Lower lobe of right lung (tissue), 2 donors: ENCODE measurements at regions not wholly inside any gene's neighbourhood (a gene's known extent, or its start where the extent isn't known, plus 50 kb on each side); places are given as distances from the start of the nearest gene placed in this dataset.
"Not testable (repeated sequence)": the region's sequence is repeated elsewhere in the genome, so short reads cannot be mapped to it uniquely, and the experiment has no call there.

Experiments used
- ATAC-seq, 2 donors: fragments of 200-7000 bp; cut with Tn5 transposase; one replicate each; pipeline ENCODE4 v1.9.1; 2020 to 2022; ENCODE audit warnings: mild to moderate bottlenecking in 2 of 2, moderate library complexity in 2 of 2
- DNase-seq: peaks from one replicate; pipeline ENCODE4 v3.0.0-alpha.2; 2020
- H3K27ac ChIP-seq: fragments of 200-600 bp; one replicate; pipeline ENCODE4 v1.8.0; 2022
- H3K27me3 ChIP-seq: fragments of 200-600 bp; one replicate; pipeline ENCODE4 v1.8.0; 2022; ENCODE audit warnings: low read depth
- H3K36me3 ChIP-seq: fragments of 200-600 bp; one replicate; pipeline ENCODE4 v1.8.0; 2022; ENCODE audit warnings: mild to moderate bottlenecking
- H3K4me1 ChIP-seq: fragments of 200-600 bp; one replicate; pipeline ENCODE4 v1.8.0; 2022
- H3K4me3 ChIP-seq: fragments of 200-600 bp; one replicate; pipeline ENCODE4 v1.8.0; 2022; ENCODE audit warnings: mild to moderate bottlenecking
- H3K9me3 ChIP-seq: fragments of 200-600 bp; one replicate; pipeline ENCODE4 v1.8.0; 2022
- intact Hi-C: fragments of 100-400 bp; cut with DNase I; formaldehyde crosslinking; loops from one replicate; pipeline ENCODE4 v1.11.0; 2022
- TF ChIP-seq, protein P1 (sequence below): fragments of 200-600 bp; IDR thresholded peaks from one replicate; pipeline ENCODE4 v1.8.0; 2022; ENCODE audit warnings: antibody characterized with exemption, mild to moderate bottlenecking
- donor health status: DM: no; HTN: yes; CAD: no; lungs with severe emphysema.

DNA sequence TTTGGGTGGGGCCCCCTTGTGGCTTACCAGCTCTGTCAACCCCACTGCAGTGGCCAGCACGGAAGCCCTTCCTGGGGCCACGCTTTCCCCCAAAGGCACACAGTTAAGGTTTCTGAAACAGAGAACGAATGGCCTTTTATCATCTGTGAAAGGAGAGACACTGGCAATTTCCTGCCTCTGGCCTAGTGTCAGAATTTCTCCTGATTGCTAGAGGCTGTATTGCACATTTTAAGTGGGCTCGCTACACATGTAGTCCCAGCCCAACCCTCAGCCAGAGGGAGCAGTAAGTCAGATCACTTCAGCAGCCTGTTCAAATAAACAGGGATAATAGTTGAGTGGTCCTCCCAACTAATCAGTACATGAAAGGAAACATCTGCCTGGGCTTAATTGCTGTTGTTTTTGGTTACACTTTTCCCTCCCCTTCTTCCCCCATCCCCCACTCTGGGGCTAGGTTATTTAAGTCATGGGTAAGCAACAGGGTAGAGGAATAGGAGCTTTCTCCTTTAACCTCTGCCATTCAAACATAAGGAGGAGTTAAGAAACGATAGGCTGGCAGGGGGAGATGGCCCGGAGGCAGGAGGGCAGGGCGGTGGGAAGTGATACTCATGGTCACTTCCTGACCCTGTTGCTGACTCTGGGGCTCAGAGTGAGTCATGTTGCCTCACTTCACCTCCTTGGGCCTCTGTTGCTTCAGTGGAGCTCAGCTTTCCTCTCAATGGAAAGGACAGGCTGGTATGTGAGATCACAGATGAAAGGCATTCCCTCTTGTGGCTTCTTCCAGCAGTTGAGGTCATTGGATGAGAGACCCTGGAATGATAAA lies 89.3 kb upstream of the IKBKE start:
- not testable (repeated sequence) for H3K9me3 ChIP-seq
- ATAC-seq = peak; percentile 85 to 89

DNA sequence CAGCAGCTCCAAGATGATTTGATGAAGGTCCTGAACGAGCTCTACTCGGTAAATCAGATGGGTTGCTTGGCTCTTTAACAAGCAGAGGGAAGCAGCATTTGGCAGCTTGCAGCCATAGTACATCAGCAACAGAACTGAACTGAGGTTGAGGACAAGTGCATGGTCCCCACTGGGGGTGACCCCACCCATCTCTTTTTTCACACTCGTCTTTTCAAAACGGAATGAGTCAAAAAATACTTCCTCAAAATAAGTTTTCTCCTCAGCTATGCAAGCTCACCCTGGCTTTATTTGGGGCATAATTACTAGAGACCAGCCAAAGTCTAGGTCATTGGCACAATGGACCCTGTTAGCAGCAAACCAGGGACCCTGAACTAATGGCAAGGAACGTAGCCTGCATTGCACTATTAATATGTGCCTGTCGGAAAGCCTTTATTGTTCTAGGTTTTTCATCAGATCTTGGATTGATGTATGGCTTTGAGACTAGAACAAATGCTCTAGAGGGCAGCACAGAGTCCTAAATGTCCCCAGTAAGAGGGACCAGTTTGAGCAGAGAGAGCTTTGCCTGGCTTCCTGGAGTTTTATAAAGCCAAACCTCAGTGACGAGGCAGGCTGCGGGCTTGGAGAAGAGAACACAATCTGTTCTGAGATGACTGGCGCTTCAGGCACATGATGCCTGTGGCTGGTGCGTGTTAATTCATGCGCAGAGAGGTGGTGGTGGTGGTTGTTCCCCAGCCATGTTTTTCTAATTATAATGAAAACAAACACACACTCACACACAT lies 86.1 kb upstream of the IKBKE start:
- intact Hi-C loops, H3K4me1 ChIP-seq, H3K27ac ChIP-seq, H3K9me3 ChIP-seq, H3K27me3 ChIP-seq, H3K36me3 ChIP-seq, DNase-seq, H3K4me3 ChIP-seq: not testable (repeated sequence)
- ATAC-seq = peak; percentile 46 to 47
- TF ChIP-seq, protein P1, sequence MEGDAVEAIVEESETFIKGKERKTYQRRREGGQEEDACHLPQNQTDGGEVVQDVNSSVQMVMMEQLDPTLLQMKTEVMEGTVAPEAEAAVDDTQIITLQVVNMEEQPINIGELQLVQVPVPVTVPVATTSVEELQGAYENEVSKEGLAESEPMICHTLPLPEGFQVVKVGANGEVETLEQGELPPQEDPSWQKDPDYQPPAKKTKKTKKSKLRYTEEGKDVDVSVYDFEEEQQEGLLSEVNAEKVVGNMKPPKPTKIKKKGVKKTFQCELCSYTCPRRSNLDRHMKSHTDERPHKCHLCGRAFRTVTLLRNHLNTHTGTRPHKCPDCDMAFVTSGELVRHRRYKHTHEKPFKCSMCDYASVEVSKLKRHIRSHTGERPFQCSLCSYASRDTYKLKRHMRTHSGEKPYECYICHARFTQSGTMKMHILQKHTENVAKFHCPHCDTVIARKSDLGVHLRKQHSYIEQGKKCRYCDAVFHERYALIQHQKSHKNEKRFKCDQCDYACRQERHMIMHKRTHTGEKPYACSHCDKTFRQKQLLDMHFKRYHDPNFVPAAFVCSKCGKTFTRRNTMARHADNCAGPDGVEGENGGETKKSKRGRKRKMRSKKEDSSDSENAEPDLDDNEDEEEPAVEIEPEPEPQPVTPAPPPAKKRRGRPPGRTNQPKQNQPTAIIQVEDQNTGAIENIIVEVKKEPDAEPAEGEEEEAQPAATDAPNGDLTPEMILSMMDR = peak; percentile 23

More for the DNA sequence above, 89.3 kb upstream of the IKBKE start:
- H3K36me3 ChIP-seq, DNase-seq, intact Hi-C loops, H3K27me3 ChIP-seq, H3K4me3 ChIP-seq, H3K4me1 ChIP-seq: not testable (repeated sequence)
- peak overlapping the region; percentile 41 for H3K27ac ChIP-seq

DNA sequence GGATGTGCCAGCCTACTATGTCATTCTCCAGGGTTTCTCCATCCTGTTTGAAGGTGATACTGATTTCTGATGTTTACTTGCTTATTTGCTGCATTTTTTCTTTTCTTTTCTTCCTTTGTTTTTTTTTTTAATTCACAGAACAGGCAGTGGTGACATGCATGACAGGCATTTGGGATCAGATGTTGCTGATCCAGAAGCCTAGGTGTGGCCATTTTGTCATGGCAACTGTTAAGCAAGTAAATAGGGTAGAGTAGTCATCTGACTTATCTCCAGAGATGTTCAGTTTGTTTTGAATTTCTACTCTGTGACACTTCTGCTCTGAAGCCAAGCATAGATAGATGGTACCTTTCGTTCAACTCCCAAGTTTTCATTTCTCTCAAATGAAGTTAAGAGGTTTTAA lies 85.4 kb upstream of the IKBKE start:
- H3K4me3 ChIP-seq, H3K4me1 ChIP-seq, H3K9me3 ChIP-seq, H3K27ac ChIP-seq, intact Hi-C loops, DNase-seq, H3K27me3 ChIP-seq, H3K36me3 ChIP-seq, ATAC-seq: not testable (repeated sequence)

DNA sequence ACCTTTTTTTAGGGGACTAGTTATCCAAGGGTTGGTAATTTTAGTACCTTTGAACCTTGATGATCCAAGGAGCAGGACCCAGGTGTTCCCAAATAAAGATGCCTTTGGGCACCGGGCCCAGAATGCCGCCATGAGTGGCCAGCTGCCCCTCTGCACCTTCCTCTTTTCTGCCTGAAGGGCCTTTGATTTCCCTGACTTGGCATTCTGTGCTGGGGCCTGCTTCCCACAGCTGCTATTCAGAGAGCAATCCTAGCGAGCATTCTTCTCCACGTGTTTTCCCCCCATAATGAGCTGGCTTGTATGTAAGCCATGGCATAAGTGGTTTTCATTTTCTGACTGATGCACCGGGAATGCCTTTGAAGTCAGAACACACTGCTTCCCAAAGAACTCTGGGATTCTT lies 82.6 kb upstream of the IKBKE start:
- ATAC-seq = peak; percentile 15 to 46
- H3K4me3 ChIP-seq, DNase-seq, H3K27me3 ChIP-seq, H3K27ac ChIP-seq, H3K9me3 ChIP-seq, H3K4me1 ChIP-seq, intact Hi-C loops, H3K36me3 ChIP-seq: not testable (repeated sequence)

DNA sequence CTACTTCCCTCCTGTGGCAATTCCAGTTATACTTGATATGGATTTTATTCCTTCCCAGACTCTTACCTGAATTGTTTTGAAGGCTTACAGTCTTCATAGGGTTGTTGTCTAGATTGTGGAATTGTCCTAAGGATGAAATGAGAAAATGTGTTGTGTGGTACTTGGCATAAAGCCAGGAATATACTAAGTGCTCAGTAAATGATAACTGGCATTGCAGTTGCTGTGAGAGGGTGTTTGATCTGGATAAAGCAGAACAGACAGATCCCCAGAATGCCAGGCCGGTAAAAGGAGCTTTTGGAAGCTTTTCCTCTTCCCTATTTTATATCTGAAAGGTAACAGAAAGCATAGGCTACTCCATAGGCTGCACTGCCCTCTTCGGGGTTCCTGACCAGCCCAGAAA lies 78.4 kb upstream of the IKBKE start:
- H3K9me3 ChIP-seq, H3K4me1 ChIP-seq, ATAC-seq, intact Hi-C loops, DNase-seq, H3K36me3 ChIP-seq, H3K27me3 ChIP-seq, H3K27ac ChIP-seq, H3K4me3 ChIP-seq: not testable (repeated sequence)

DNA sequence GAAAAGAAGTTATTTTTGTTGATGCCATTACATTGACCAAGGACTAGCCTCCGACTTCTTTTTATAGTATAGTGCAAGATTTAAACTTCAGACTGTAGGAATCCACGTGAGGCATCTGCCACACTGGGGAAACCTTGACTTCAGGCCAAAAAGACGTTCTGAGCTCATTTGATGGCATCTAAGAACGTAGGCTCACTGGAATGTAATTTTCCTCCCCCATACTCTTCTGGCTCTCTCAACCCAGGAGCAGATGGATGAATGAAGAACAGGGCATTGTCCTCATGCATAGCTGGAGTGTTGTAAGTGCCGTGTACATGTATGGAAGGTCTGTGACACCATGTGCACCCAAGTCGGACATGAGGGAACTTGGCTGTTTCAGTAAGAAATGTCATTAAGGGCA lies 72.8 kb upstream of the IKBKE start:
- H3K27ac ChIP-seq, H3K4me1 ChIP-seq, ATAC-seq, H3K4me3 ChIP-seq, H3K9me3 ChIP-seq, intact Hi-C loops, DNase-seq, H3K27me3 ChIP-seq, H3K36me3 ChIP-seq: not testable (repeated sequence)

DNA sequence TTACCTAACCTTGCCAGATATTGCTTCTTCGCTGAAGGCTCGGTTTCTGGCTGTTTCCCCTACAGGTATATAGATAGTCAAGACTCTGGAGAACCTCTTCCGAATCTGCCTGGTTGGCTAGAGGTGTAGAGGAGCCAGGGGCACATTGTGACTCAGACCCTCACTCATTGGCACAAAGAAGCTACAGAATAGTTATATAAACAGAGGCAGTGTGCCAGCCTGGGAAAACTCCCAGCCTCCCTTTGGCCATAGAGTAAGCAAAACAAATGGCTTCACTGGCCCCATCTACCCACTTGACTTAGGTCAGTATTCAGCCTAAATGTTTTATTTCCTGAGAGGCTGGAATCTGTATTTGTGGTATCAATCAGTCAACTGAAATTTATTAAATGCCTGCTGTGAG lies 72.0 kb upstream of the IKBKE start:
- ATAC-seq, H3K4me3 ChIP-seq, intact Hi-C loops: not testable (repeated sequence)

DNA sequence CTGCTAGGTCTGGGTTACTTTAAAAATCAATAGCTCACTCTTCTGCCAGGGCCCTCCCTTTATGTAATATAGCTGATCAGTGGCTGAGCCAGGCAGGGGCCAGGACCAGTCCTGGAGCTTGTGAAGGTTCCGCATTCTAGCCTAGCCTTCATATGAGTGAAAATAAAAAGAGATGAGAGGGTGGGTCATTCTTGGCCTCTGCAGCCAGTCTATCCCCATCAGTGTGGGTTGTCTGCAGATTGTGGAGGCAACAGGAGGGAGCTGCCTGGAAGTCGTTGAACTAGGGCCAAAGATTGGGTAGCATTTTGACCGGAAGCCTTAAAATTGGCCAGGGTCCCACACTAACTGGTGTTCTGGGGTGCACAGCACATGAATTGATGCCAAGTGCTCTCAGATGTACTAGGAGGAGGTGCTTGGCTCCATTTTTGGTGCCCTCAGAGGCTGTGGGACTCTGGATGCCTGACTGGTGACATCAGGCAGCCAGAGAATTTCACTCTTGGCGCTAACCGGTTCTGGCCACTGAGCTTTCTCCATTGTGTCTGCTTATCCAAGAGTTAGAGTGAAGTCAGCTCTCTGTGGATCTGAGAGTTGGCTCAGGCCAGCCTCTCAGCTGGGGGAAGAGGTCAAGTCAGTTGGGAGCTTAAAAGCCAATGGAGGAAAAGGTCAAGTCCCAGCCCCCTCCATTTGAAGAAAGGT lies 66.5 kb upstream of the IKBKE start:
- DNase-seq, H3K4me1 ChIP-seq, H3K36me3 ChIP-seq, intact Hi-C loops, H3K4me3 ChIP-seq, H3K9me3 ChIP-seq, H3K27ac ChIP-seq, H3K27me3 ChIP-seq: not testable (repeated sequence)
- peak; percentile 82 to 87 for ATAC-seq

More for the DNA sequence above, 72.0 kb upstream of the IKBKE start:
- H3K36me3 ChIP-seq, DNase-seq, H3K9me3 ChIP-seq, H3K4me1 ChIP-seq, H3K27ac ChIP-seq, H3K27me3 ChIP-seq: not testable (repeated sequence)

DNA sequence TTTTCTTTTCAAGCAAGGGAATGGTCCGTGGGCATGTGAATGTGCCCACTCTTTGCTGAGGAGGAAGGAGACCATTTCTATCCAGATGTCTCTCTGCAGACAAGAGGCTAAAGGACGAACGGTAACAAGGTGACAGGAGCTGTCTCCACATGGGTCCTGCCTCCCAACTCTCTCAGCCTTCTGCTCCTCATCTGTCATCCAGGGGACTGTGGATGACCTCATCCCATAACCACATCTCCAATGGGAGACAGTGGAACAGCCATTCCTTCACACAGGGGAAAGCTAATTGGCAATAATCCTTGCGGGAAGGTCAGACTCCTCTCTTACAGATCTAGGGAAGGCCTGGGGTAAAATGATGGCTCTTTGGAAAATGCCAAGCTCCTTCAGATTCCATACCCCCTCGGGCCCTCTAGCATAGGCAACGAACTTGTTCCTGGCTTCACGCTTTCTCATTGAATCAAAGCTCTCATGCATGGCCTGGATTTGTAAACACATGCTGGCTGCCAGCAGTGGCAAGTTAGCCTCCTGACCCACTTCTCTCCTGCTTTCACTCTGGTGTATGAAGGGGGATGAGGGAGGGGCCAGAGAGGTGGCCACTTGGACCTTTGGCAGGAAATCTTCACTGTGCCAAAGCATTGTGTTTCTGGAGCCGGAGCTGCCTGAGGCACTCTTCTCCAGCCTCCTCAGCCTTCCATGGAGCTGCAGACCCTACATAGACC lies 65.8 kb upstream of the IKBKE start:
- ATAC-seq = peak; percentile 54 to 62
- H3K27ac ChIP-seq, H3K4me1 ChIP-seq, H3K4me3 ChIP-seq, H3K9me3 ChIP-seq, DNase-seq, intact Hi-C loops, H3K36me3 ChIP-seq, H3K27me3 ChIP-seq: not testable (repeated sequence)

DNA sequence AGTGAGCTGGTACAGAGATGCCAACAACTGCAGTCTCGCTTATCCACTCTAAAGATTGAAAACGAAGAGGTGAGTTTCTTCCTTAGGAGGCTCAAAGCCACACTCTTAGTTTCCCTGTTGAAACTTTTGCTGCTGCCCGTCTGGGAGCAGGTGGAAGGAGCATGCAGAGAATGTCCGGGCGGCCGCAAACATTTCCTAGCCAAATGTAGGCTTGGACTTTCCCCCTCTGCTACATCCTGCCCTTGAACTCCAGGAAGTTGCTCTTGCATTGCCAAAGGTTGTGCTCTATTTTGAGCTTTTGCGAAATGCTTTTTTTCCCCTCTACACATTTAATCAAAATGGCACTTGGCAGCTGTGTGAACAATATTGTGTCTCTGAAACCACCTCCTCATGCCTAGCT lies 65.0 kb upstream of the IKBKE start:
- H3K27ac ChIP-seq, intact Hi-C loops, DNase-seq, H3K36me3 ChIP-seq, H3K4me1 ChIP-seq, H3K9me3 ChIP-seq, H3K4me3 ChIP-seq, H3K27me3 ChIP-seq: not testable (repeated sequence)
- peak; percentile 66 to 68 for ATAC-seq

DNA sequence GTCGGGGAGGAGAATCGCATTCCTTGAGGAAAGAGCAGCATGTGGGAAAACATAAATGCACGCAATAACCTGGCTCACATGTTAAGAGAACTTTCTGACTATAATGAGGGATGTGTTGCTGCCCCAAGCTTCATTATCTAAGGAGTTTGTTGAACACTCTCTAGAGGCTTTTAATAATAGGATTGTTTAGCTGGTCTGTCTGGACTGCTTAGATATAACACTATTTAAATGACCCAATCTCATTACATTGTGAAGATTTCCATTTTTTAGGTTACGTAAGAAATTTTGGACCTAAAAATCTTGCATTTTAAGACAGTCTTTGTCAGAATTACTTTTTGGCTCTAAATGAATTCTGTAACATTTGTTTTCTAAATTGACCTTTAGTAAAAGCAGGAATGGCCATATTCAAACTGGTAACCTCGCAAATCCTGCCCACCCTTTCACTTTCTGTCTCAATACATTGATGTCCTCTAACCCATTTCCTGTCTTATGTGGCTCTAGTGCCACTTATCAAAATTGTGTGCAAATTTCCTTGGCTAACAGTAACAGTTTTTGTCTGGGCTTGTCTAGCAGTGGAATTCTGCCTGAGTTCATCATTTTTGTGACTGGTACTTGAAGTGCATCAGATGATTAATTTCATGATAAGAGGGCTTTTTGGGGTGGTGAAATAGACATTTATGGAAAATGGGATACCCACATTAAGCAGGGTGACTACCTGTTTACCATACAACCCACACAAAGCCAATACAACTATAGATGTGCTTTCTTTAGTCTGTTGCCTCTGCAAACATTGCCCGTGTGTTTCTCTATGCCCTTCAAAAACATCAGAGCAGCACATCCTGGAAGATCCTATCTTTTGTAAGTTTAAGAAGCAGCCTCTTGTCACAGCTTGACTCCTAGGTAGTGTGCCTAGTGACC lies 61.6 kb upstream of the IKBKE start:
- peaks cover 10% of the 10 kb centered on the region for H3K36me3 ChIP-seq
- H3K4me1 ChIP-seq, intact Hi-C loops, DNase-seq, H3K4me3 ChIP-seq, ATAC-seq, H3K27me3 ChIP-seq, H3K27ac ChIP-seq, H3K9me3 ChIP-seq: not testable (repeated sequence)
